Endothelial cell of umbilical vein (primary cell): ENCODE measurements at regions not wholly inside any gene's neighbourhood (a gene's known extent, or its start where the extent isn't known, plus 50 kb on each side); places are given as distances from the start of the nearest gene placed in this dataset.

ENCODE experiments used
- BruUV-seq: library from RNA; stranded (reverse); fragments of 400-500 nt; replicated peaks from 2 replicates; lab custom pipeline; 2021; lab: Mats Ljungman, UMichigan
- CTCF ChIA-PET: fragments of 300-600, 350-600 bp; sonication (Branson Sonifier 250); formaldehyde crosslinking; loops from one replicate; lab custom pipeline; 2021; ENCODE audit warnings: antibody characterized with exemption, inconsistent platforms; lab: Charles Lee
- POLR2A ChIA-PET: fragments of 300-600, 350-600 bp; sonication (Branson Sonifier 250); formaldehyde crosslinking; loops from one replicate; lab custom pipeline; 2021; ENCODE audit warnings: antibody characterized with exemption, inconsistent platforms; lab: Charles Lee
- DNase-seq: peaks from one replicate; pipeline ENCODE4 v3.0.0-alpha.2; 2011; ENCODE audit warnings: low read depth, low spot score
- FAIRE-seq: peaks from 2 replicates; lab custom pipeline; 2011; peaks lifted over from hg19 to GRCh38; lab: Jason Lieb, UNC
- H2AFZ ChIP-seq: 2 replicates; pipeline ENCODE4 v1.6.0; 2012; ENCODE audit warnings: low read depth, low read length, control low read depth, inconsistent platforms
- H3K27ac ChIP-seq: 2 replicates; pipeline ENCODE4 v1.5.1; 2011; ENCODE audit warnings: low read depth, mild to moderate bottlenecking, control low read depth, low read length, moderate library complexity; ENCODE audit not compliant: insufficient read depth
- H3K27me3 ChIP-seq, 2 experiments: 2 replicates each; pipeline versions ENCODE4 v1.6.0 to v1.6.1; 2011; ENCODE audit warnings: low read length in 2 of 2, mixed read lengths in 1 of 2; ENCODE audit not compliant: control insufficient read depth in 2 of 2, insufficient read depth in 2 of 2
- H3K36me3 ChIP-seq, 2 experiments: 2 replicates in 1 of 2; 3 replicates in 1 of 2; pipeline ENCODE4 v1.5.1; 2011; ENCODE audit warnings: low read length in 2 of 2, mild to moderate bottlenecking in 1 of 2, moderate library complexity in 1 of 2; ENCODE audit not compliant: control insufficient read depth in 2 of 2, insufficient read depth in 2 of 2; ENCODE audit errors: extremely low read depth in 1 of 2
- H3K4me1 ChIP-seq: 3 replicates; pipeline ENCODE4 v1.5.1; 2011; ENCODE audit warnings: mild to moderate bottlenecking, low read length; ENCODE audit not compliant: control insufficient read depth, insufficient read depth; ENCODE audit errors: extremely low read depth
- H3K4me2 ChIP-seq: 2 replicates; pipeline ENCODE4 v1.6.1; 2011; ENCODE audit warnings: low read length, control low read depth, mixed read lengths; ENCODE audit not compliant: insufficient read depth
- H3K4me3 ChIP-seq, 3 experiments: fragments of 200-600 bp in 1 of 3; sonication (generic), shearing (Covaris generic) in 1 of 3; replicated peaks in 1 of 3; 2 replicates each; pipeline ENCODE4 v1.5.1; 2011 to 2016; ENCODE audit warnings: control low read depth in 3 of 3, low read length in 3 of 3, mild to moderate bottlenecking in 2 of 3, inconsistent platforms in 1 of 3, low read depth in 1 of 3, moderate library complexity in 1 of 3; ENCODE audit not compliant: insufficient read depth in 1 of 3
- H3K79me2 ChIP-seq: 2 replicates; pipeline ENCODE4 v1.6.0; 2012; ENCODE audit warnings: low read length, inconsistent platforms; ENCODE audit not compliant: control insufficient read depth, insufficient read depth
- H3K9ac ChIP-seq: replicated peaks from 2 replicates; pipeline ENCODE3; 2011; ENCODE audit warnings: low read length, control low read depth; ENCODE audit not compliant: insufficient read depth; ENCODE audit errors: extremely low read depth
- H3K9me1 ChIP-seq: replicated peaks from 3 replicates; pipeline ENCODE4 v1.6.0; 2011; ENCODE audit warnings: mild to moderate bottlenecking, low read length; ENCODE audit not compliant: control insufficient read depth, insufficient read depth; ENCODE audit errors: extremely low read depth
- H3K9me3 ChIP-seq: replicated peaks from 2 replicates; pipeline ENCODE4 v1.5.1; 2012; ENCODE audit warnings: low read length, inconsistent platforms; ENCODE audit not compliant: control insufficient read depth, insufficient read depth
- H4K20me1 ChIP-seq: replicated peaks from 2 replicates; pipeline ENCODE3; 2011; ENCODE audit warnings: mild to moderate bottlenecking, low read length; ENCODE audit not compliant: control insufficient read depth, insufficient read depth; ENCODE audit errors: extremely low read depth
- CTCF ChIP-seq, 2 donors: IDR thresholded peaks; 1 replicate in 1 of 2; 2 replicates in 1 of 2; pipeline ENCODE4 v1.5.1; 2011; ENCODE audit warnings: low read length in 2 of 2, mild to moderate bottlenecking in 2 of 2, moderate library complexity in 2 of 2, control low read depth in 1 of 2, inconsistent platforms in 1 of 2, low read depth in 1 of 2; ENCODE audit not compliant: insufficient read depth in 1 of 2; ENCODE audit errors: extremely low read depth in 1 of 2
- EZH2 ChIP-seq: IDR thresholded peaks from 2 replicates; pipeline ENCODE4 v1.6.1; 2012; ENCODE audit warnings: borderline replicate concordance, low read depth, mild to moderate bottlenecking, moderate library complexity, low read length, inconsistent platforms; ENCODE audit not compliant: severe bottlenecking
- FOS ChIP-seq: IDR thresholded peaks from 2 replicates; pipeline ENCODE4 v1.6.1; 2011; ENCODE audit warnings: mild to moderate bottlenecking, low read length, moderate library complexity, borderline replicate concordance; ENCODE audit not compliant: insufficient read depth
- GATA2 ChIP-seq: IDR thresholded peaks from 2 replicates; pipeline ENCODE4 v1.7.0; 2011; ENCODE audit warnings: low read depth, mild to moderate bottlenecking, moderate library complexity, mixed read lengths, low read length; ENCODE audit not compliant: insufficient read length, insufficient read depth
- JUN ChIP-seq: IDR thresholded peaks from 2 replicates; pipeline ENCODE4 v1.6.1; 2011; ENCODE audit warnings: borderline replicate concordance, low read depth; ENCODE audit not compliant: insufficient read length, insufficient read depth
- MAX ChIP-seq: IDR thresholded peaks from 2 replicates; pipeline ENCODE4 v1.6.1; 2011; ENCODE audit not compliant: insufficient read depth, insufficient read length
- MYC ChIP-seq: IDR thresholded peaks from one replicate; pipeline ENCODE4 v1.6.1; 2011; ENCODE audit warnings: mild to moderate bottlenecking, low read depth, low read length
- POLR2A ChIP-seq: IDR thresholded peaks from 2 replicates; pipeline ENCODE4 v1.6.1; 2012; ENCODE audit warnings: low read depth, mild to moderate bottlenecking, control low read depth, low read length
- POLR2AphosphoS5 ChIP-seq: IDR thresholded peaks from 2 replicates; pipeline ENCODE4 v1.6.1; 2012; ENCODE audit warnings: low read depth, mild to moderate bottlenecking, control low read depth, low read length, moderate library complexity; ENCODE audit not compliant: insufficient read depth
- dilution Hi-C: fragments of 300-500 bp; cut with MboI; formaldehyde crosslinking; loops from one replicate; pipeline ENCODE4 v1.15.0; 2019; ENCODE audit warnings: low sequenced_read_pairs; ENCODE audit not compliant: extremely low pct_ligation_motif_present
- intact Hi-C: fragments of 100-400 bp; cut with micrococcal nuclease; formaldehyde crosslinking; loops from one replicate; pipeline ENCODE4 v1.10.0; 2022

GRCh38 chr19:56959205-56959604 lies 118.7 kb upstream of the PEG3 start:
- Histone ChIP-seq H3K79me2 (no peaks in the 10 kb centered on the region), H3K27me3 (no peaks in the 10 kb centered on the region), H3K4me2 (no peak overlapping the region), H3K9me3 (peaks cover 10% of the 10 kb centered on the region), H3K4me3 (no peak overlapping the region), H4K20me1 (no peaks in the 10 kb centered on the region), H2AFZ (no peak overlapping the region), H3K27ac (no peak overlapping the region), H3K9ac (no peak overlapping the region), H3K4me1 (no peaks in the 10 kb centered on the region), H3K36me3 (no peaks in the 10 kb centered on the region), H3K9me1 (no peaks in the 10 kb centered on the region)
- no peak for FAIRE-seq
- no peak for DNase-seq
- ChIA-PET CTCF (no interaction called here), POLR2A (no interaction called here)
- dilution Hi-C loops (no loop called here), intact Hi-C loops (loop anchor here (2.0 kb wide), 1 partner anchor 30 kb away; no protein-coding TSS in a partner anchor)
- no peak for TF ChIP-seq MAX
- no peak for TF ChIP-seq JUN
- TF ChIP-seq FOS = no peak
- TF ChIP-seq GATA2 = no peak
- no peak for TF ChIP-seq EZH2
- TF ChIP-seq POLR2A = no peak
- no peak for TF ChIP-seq POLR2AphosphoS5
- no peak for TF ChIP-seq CTCF (IDR thresholded peaks at IDR 0.05; ENCODE audit: extremely low read depth in 1 of 2, insufficient read depth in 1 of 2, low read depth in 1 of 2, low read length in 2 of 2)
- no peak for TF ChIP-seq MYC
- BruUV-seq = no TSS peak
